22Rv1 (cell line): ENCODE measurements at regions not wholly inside any gene's neighbourhood (a gene's known extent, or its start where the extent isn't known, plus 50 kb on each side); places are given as distances from the start of the nearest gene placed in this dataset.

Source experiments
- H3K27ac ChIP-seq: fragments of 450-650 bp; 2 replicates; pipeline ENCODE4 v1.5.1; 2017
- CTCF ChIP-seq: fragments of 450-650 bp; IDR thresholded peaks from 2 replicates; pipeline ENCODE4 v1.5.1; 2017; ENCODE audit warnings: mild to moderate bottlenecking
- ZFX ChIP-seq: fragments of 450-650 bp; IDR thresholded peaks from 2 replicates; pipeline ENCODE4 v1.6.1; 2017; ENCODE audit warnings: antibody characterized with exemption, borderline replicate concordance

DNA sequence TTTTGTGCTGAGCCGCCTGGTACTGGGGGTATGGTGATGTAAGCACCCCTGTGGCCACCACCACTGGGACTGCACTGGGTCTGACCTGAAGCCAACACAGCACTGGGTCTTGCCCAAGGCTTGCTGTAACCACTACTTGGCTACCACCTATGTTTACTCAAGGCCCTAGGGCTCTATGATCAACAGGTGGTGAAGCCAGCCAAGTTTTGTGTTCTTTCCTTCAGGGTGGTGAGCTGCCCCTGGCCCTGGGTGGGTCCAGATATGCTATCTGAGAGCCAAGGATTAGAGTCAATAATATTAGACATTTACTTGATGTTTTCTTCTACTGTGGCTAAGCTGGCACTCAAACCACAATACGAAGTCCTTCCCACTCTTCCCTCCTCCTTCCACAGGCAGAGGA lies 55.1 kb upstream of the PAGE4 start:
- TF ChIP-seq CTCF (no peak), ZFX (no peak)

GRCh38 chrX:49767236-49767635 lies 61.9 kb upstream of the PAGE4 start:
- TF ChIP-seq CTCF (no peak), ZFX (no peak)
- H3K27ac ChIP-seq, result no peak overlapping the region

More for the DNA sequence above, 55.1 kb upstream of the PAGE4 start:
- H3K27ac ChIP-seq, result no peak overlapping the region

DNA sequence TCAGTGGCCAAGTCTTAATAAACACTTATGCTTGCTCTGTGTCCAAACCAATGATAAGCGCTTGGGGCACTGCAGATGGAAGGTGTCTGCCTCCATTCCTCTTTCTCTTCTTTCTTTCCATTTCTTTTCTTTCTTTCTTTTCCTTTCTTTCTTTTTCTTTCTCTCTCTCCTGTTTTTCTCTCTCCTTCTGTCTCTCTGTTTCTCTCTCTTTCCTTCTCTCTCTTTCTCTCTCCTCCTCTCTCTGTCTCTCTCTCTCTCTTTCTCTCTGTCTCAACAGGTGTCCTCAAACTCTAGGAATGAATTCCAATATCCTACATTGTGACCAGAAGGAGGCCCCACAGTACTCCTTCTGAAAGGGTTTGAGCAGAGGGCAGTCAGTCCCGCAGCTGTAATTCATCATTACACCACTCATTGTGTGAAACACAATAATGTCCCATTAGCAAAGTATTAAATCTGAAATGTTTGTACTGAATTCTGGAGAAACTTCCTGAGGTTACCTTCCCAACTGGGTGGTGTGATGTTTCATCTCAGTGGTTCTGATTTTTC lies 66.5 kb upstream of the PAGE1 start:
- no peak for TF ChIP-seq ZFX
- TF ChIP-seq CTCF, result no peak

DNA sequence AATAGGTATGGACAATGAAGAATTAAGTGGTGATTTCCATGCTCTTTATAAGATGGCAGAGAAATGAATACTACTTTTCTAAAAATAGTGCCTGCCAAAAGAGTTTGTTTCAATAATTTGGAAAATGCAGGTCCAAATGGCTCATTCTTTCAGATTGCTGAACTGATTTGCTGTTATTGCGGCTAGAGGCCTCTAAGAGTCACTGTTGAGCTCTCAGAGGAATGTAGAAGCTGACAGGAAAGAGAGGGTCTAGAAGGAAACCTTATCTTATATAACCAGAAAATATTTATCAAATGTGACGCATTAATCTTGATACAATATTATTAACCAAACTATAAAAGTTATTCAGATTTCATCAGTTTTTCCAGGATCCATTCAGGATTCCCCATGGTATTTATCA lies 65.7 kb upstream of the PAGE1 start:
- TF ChIP-seq ZFX (no peak), CTCF (peak; percentile 59)
- H3K27ac ChIP-seq, result no peak overlapping the region

More for the DNA sequence above, 66.5 kb upstream of the PAGE1 start:
- no peak overlapping the region for H3K27ac ChIP-seq

GRCh38 chrX:49760290-49760890 lies 64.6 kb upstream of the PAGE1 start:
- H3K27ac ChIP-seq, result no peak overlapping the region
- no peak for TF ChIP-seq CTCF

DNA sequence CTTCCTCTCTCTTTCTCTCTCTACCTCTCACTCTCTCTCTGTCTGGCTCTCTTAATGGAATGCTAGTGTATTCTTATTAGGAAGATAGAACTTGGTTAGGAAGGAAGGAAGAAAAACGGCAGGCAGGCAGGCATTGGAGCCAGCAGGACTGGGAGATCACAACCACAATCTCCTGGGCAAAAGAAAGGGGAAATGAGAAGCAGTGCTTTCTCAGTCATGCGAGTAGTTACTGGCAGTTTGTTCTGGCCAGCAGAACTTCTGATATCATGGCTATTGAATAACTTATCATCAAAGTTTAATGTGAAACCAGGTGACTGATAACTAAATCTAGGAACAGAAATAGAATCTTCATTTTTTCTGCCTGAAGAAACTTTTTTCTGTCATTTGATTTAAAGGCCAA lies 60.9 kb upstream of the PAGE1 start:
- TF ChIP-seq CTCF (no peak), ZFX (no peak)
- H3K27ac ChIP-seq, result no peak overlapping the region

- TF ChIP-seq CTCF (peak; percentile 76), ZFX (no peak)
- H3K27ac ChIP-seq, result no peak overlapping the region
These were observed 58.6 kb upstream of the PAGE1 start for GRCh38 chrX:49754233-49754857.
